Stomach (tissue), 8 donors: ENCODE measurements at regions not wholly inside any gene's neighbourhood (a gene's known extent, or its start where the extent isn't known, plus 50 kb on each side); places are given as distances from the start of the nearest gene placed in this dataset.

ENCODE experiments used
- DNase-seq, 2 donors: peaks; one replicate each; pipeline versions ENCODE4 v3.0.0 to v3.0.0-alpha.2; 2013 to 2019
- H3K27ac ChIP-seq, 5 donors: fragments of 200-600 bp in 4 of 5; sonication (generic) in 4 of 5; one replicate each; pipeline ENCODE4 v1.5.1; 2013 to 2019; ENCODE audit warnings: mild to moderate bottlenecking in 1 of 5, moderate library complexity in 1 of 5
- H3K27me3 ChIP-seq, 3 donors: fragments of 200-600 bp; sonication (generic); one replicate each; pipeline ENCODE4 v1.5.1; 2017 to 2019; ENCODE audit warnings: mixed run types in 1 of 3
- H3K36me3 ChIP-seq, 4 donors: fragments of 200-600 bp; sonication (generic); 1 replicate in 3 of 4; 2 replicates in 1 of 4; pipeline ENCODE4 v1.5.1; 2016 to 2019
- H3K4me1 ChIP-seq, 4 donors: fragments of 200-600 bp; sonication (generic); one replicate each; pipeline ENCODE4 v1.5.1; 2016 to 2019
- H3K4me3 ChIP-seq, 4 donors: fragments of 200-600 bp; sonication (generic) in 3 of 4; one replicate each; pipeline ENCODE4 v1.5.1; 2016 to 2019; ENCODE audit warnings: mild to moderate bottlenecking in 1 of 4
- H3K9me3 ChIP-seq, 4 donors: fragments of 200-600 bp; sonication (generic); one replicate each; pipeline ENCODE4 v1.5.1; 2016 to 2019
- EP300 ChIP-seq: sonication (generic); formaldehyde crosslinking; IDR thresholded peaks from one replicate; pipeline ENCODE4 v1.6.1; 2017; ENCODE audit warnings: antibody characterized with exemption
- POLR2A ChIP-seq, 4 donors: fragments of 450-650 bp; IDR thresholded peaks; one replicate each; pipeline ENCODE4 v1.6.1; 2016; ENCODE audit warnings: antibody characterized with exemption in 4 of 4, control low read depth in 2 of 4, mild to moderate bottlenecking in 1 of 4, moderate library complexity in 1 of 4
- POLR2AphosphoS5 ChIP-seq, 3 donors: sonication (generic); formaldehyde crosslinking; IDR thresholded peaks; one replicate each; pipeline ENCODE4 v1.6.1; 2016; ENCODE audit warnings: antibody characterized with exemption in 3 of 3
- WGBS, 5 donors: extraction: QIAGEN DNeasy Blood & Tissue Kit in 3 of 5; methylation state at CpG; one replicate each; pipeline versions ENCODE4 v1.1.5 to v1.1.7; 2013 to 2018; 5-methylcytosine and 5-hydroxymethylcytosine counted together
- intact Hi-C: fragments of 100-400 bp; cut with DNase I; formaldehyde crosslinking; loops from one replicate; pipeline ENCODE4 v1.15.1; 2023; ENCODE audit warnings: low total_unique reads
- TF ChIP-seq, protein P1 (sequence below), 7 experiments: fragments of 450-650 bp in 4 of 7; fragments of 200-600 bp in 3 of 7; sonication (generic) in 3 of 7; IDR thresholded peaks; one replicate each; pipeline ENCODE4 v1.5.1; 2016 to 2019; ENCODE audit warnings: antibody characterized with exemption in 7 of 7, control low read depth in 2 of 7, mild to moderate bottlenecking in 1 of 7
- donor health status: healthy with polysubstance abuse.
- donor health status: Bipolar disorder and iron deficiency.
- donor health status: healthy.

DNA sequence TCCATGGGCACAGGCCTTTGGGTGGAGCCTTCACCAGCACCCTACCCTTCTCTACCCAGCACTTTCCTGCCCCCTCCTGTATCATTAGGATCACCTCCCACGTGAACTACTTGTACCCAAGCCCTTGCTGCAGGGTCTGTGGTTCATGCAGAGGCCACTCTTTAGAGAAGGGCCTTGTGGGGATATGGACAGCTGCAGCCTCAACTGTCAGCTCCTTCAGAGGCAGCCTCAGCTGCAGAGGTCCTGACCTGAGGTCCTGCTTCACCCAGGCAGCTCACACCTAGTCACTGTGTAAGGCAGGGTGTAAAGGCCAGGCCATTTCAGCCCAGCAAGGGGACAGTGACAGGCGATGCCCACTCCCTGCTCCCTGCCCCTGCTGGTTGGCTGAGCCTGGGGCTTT lies 448.6 kb upstream of the PROK2 start:
- no peak overlapping the region for H3K4me3 ChIP-seq
- H3K36me3 ChIP-seq, result no peaks in the 10 kb centered on the region
- H3K4me1 ChIP-seq, result peaks cover 0 to 52% (median 21%) of the 10 kb centered on the region in 4 donors
- no peaks in the 10 kb centered on the region for H3K9me3 ChIP-seq
- H3K27me3 ChIP-seq, result no peaks in the 10 kb centered on the region
- 70 to 100% (median 89%) methylated on average over 2 of the region's 2 CpGs for WGBS, 5 donors
- TF ChIP-seq POLR2A (IDR thresholded peaks at IDR 0.05), result no peak
- TF ChIP-seq EP300, result no peak
- TF ChIP-seq, protein P1, sequence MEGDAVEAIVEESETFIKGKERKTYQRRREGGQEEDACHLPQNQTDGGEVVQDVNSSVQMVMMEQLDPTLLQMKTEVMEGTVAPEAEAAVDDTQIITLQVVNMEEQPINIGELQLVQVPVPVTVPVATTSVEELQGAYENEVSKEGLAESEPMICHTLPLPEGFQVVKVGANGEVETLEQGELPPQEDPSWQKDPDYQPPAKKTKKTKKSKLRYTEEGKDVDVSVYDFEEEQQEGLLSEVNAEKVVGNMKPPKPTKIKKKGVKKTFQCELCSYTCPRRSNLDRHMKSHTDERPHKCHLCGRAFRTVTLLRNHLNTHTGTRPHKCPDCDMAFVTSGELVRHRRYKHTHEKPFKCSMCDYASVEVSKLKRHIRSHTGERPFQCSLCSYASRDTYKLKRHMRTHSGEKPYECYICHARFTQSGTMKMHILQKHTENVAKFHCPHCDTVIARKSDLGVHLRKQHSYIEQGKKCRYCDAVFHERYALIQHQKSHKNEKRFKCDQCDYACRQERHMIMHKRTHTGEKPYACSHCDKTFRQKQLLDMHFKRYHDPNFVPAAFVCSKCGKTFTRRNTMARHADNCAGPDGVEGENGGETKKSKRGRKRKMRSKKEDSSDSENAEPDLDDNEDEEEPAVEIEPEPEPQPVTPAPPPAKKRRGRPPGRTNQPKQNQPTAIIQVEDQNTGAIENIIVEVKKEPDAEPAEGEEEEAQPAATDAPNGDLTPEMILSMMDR (IDR thresholded peaks at IDR 0.05), result no peak
- no peak for TF ChIP-seq POLR2AphosphoS5 (IDR thresholded peaks at IDR 0.05)
- intact Hi-C loops, result no loop called here
- H3K27ac ChIP-seq, result no peak overlapping the region
- no peak for DNase-seq

DNA sequence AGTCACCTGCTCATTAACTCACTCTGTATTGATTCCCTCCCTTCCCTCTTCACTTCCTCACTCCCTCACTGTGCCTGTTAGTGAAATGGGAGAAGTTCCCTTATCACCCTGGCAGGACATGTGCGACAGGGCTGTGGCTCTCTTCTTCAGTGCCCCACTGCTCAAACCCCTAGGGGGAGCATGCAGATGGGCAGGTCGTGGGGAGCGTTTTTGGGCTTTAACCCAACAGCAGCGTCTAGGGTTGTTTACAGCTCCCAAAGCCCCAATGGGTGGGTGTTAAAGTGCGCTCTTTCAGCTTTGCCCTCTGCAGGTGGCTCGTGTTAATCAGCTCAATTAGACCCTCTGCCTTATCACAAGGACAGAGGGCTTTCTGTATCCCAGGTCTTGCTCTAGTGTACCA lies 447.8 kb upstream of the PROK2 start:
- 68 to 90% (median 76%) methylated on average over 6 of the region's 6 CpGs for WGBS, 5 donors
- no peak for DNase-seq
- intact Hi-C loops, result no loop called here
- TF ChIP-seq, protein P1 (IDR thresholded peaks at IDR 0.05), result no peak
- TF ChIP-seq EP300 (no peak), POLR2AphosphoS5 (IDR thresholded peaks at IDR 0.05) (no peak), POLR2A (IDR thresholded peaks at IDR 0.05) (no peak)
- no peak overlapping the region for H3K4me3 ChIP-seq
- H3K36me3 ChIP-seq, result no peaks in the 10 kb centered on the region
- peaks cover 0 to 46% (median 18%) of the 10 kb centered on the region in 4 donors for H3K4me1 ChIP-seq
- H3K27me3 ChIP-seq, result no peaks in the 10 kb centered on the region
- H3K9me3 ChIP-seq, result no peaks in the 10 kb centered on the region
- no peak overlapping the region for H3K27ac ChIP-seq

DNA sequence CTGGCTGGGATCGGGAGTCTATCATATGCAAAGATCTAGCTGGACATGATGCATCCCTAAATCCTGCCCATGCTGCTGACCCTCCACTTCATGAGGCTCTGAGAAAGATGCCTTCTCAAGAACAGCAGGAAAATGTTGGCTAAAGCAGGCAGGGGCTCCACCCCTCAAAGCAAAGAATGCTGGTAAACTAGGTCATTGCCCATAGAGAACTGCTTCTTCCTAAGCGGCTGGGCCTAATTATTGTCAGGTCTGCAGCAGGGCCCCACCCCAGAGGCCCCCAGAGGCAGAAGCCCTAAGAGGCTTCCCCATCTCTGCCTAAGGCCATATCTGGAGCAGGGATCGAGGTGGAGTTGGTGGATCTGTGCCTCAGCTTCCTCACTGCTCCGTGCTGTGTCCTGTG lies 447.4 kb upstream of the PROK2 start:
- no peak for DNase-seq
- intact Hi-C loops, result no loop called here

DNA sequence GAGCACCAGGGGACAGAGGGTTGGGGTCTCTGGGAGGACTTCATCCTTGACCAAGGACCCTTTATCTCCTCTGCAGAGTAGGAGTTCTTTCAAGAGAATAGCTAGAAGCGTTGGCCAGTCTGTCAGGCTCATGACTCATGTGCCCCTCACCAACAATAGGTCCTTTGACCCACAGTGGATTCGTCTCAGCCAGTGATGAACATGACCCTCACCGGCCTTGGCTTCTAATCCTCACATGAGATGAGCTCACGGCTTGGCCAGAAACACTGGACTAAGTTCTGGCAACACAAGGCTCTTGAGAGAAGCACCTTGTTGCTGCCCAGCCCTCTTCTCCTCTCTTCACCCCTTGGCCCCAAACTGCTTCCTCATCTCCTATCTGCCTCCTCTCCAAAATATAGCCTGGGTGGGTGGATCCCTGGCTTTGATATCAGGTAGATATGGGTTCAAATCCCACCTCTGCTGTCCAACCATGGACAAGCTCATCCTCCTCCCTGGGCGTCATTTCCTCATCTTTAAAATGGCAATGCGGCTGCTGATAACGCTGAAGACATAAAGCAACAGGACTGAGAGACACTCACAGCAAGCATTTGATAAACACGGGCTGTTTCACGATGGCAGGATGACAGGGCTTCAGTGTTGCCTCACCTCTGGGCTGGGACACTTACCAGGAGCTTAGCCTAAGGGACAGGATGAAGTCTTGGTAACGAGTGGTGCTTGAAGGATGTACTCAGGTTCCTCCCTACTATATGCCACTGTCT lies 446.7 kb upstream of the PROK2 start:
- Histone ChIP-seq H3K27ac (no peak overlapping the region), H3K36me3 (no peaks in the 10 kb centered on the region), H3K27me3 (no peaks in the 10 kb centered on the region), H3K4me3 (no peak overlapping the region), H3K9me3 (no peaks in the 10 kb centered on the region), H3K4me1 (peaks cover 0 to 38% (median 18%) of the 10 kb centered on the region in 4 donors)
- DNase-seq, result no peak
- intact Hi-C loops, result no loop called here
- TF ChIP-seq, protein P1 (IDR thresholded peaks at IDR 0.05), result no peak
- no peak for TF ChIP-seq POLR2A (IDR thresholded peaks at IDR 0.05)
- no peak for TF ChIP-seq POLR2AphosphoS5 (IDR thresholded peaks at IDR 0.05)
- TF ChIP-seq EP300, result no peak
- WGBS, 5 donors, result 74 to 94% (median 81%) methylated on average over 10 of the region's 10 CpGs

More for the DNA sequence above, 447.4 kb upstream of the PROK2 start:
- Histone ChIP-seq H3K4me1 (peaks cover 0 to 41% (median 18%) of the 10 kb centered on the region in 4 donors), H3K4me3 (no peak overlapping the region), H3K9me3 (no peaks in the 10 kb centered on the region), H3K36me3 (no peaks in the 10 kb centered on the region), H3K27ac (no peak overlapping the region), H3K27me3 (no peaks in the 10 kb centered on the region)
- 90 to 100% (median 91%) methylated on average over 2 to 4 of the region's 4 CpGs for WGBS, 5 donors
- TF ChIP-seq POLR2A (IDR thresholded peaks at IDR 0.05), result no peak
- TF ChIP-seq POLR2AphosphoS5 (IDR thresholded peaks at IDR 0.05), result no peak
- TF ChIP-seq, protein P1 (IDR thresholded peaks at IDR 0.05), result no peak
- no peak for TF ChIP-seq EP300
